Neutrophil (primary cell): ENCODE measurements at regions not wholly inside any gene's neighbourhood (a gene's known extent, or its start where the extent isn't known, plus 50 kb on each side); places are given as distances from the start of the nearest gene placed in this dataset.

ENCODE experiments used
- H3K27ac ChIP-seq: fragments of 200-600 bp; sonication (generic); 2 replicates; pipeline ENCODE4 v1.5.1; 2016; ENCODE audit warnings: mild to moderate bottlenecking, moderate library complexity
- H3K27me3 ChIP-seq: fragments of 200-600 bp; sonication (generic); 2 replicates; pipeline ENCODE4 v1.6.0; 2016; ENCODE audit warnings: mild to moderate bottlenecking
- H3K36me3 ChIP-seq: fragments of 200-600 bp; sonication (generic); 2 replicates; pipeline ENCODE4 v1.5.1; 2017
- H3K4me1 ChIP-seq, 2 experiments: fragments of 200-600 bp in 1 of 2; sonication (generic) in 1 of 2; 1 replicate in 1 of 2; 2 replicates in 1 of 2; pipeline versions ENCODE4 v1.5.1 to v1.6.1; 2013 to 2016; ENCODE audit warnings: low read depth in 1 of 2, low read length in 1 of 2, mild to moderate bottlenecking in 1 of 2, moderate library complexity in 1 of 2; ENCODE audit not compliant: control insufficient read depth in 1 of 2, insufficient read depth in 1 of 2
- H3K4me3 ChIP-seq, 2 experiments: fragments of 200-600 bp in 1 of 2; sonication (generic) in 1 of 2; 1 replicate in 1 of 2; 2 replicates in 1 of 2; pipeline ENCODE4 v1.5.1; 2013 to 2016; ENCODE audit warnings: low read depth in 1 of 2, low read length in 1 of 2, mild to moderate bottlenecking in 1 of 2, moderate library complexity in 1 of 2
- H3K9me3 ChIP-seq: fragments of 200-600 bp; sonication (generic); 2 replicates; pipeline ENCODE4 v1.5.1; 2016
- CTCF ChIP-seq: fragments of 200-600 bp; sonication (generic); IDR thresholded peaks from 2 replicates; pipeline ENCODE4 v1.5.1; 2016; ENCODE audit warnings: antibody characterized with exemption

- H3K4me3 ChIP-seq = no peak overlapping the region
- no peak for TF ChIP-seq CTCF
- H3K9me3 ChIP-seq = no peaks in the 10 kb centered on the region
- no peak overlapping the region for H3K27ac ChIP-seq
- peaks cover 3% of the 10 kb centered on the region for H3K27me3 ChIP-seq
- no peaks in the 10 kb centered on the region for H3K4me1 ChIP-seq
- no peaks in the 10 kb centered on the region for H3K36me3 ChIP-seq
Measured at GRCh38 chr9:88870627-88871026, 120.6 kb upstream of the S1PR3 start.

- no peak for TF ChIP-seq CTCF
- no peaks in the 10 kb centered on the region for H3K9me3 ChIP-seq
- no peaks in the 10 kb centered on the region for H3K4me1 ChIP-seq
- no peak overlapping the region for H3K4me3 ChIP-seq
- peaks cover 3% of the 10 kb centered on the region for H3K27me3 ChIP-seq
- no peak overlapping the region for H3K27ac ChIP-seq
- no peaks in the 10 kb centered on the region for H3K36me3 ChIP-seq
Measured at GRCh38 chr9:88871669-88872068, 119.6 kb upstream of the S1PR3 start.

GRCh38 chr9:88872192-88872946, 118.9 kb upstream of the S1PR3 start:
- Histone ChIP-seq H3K27me3 (peaks cover 2% of the 10 kb centered on the region), H3K4me1 (no peaks in the 10 kb centered on the region), H3K4me3 (no peak overlapping the region), H3K36me3 (no peaks in the 10 kb centered on the region), H3K9me3 (no peaks in the 10 kb centered on the region), H3K27ac (no peak overlapping the region)
- TF ChIP-seq CTCF = no peak

GRCh38 chr9:88873635-88874034, 117.6 kb upstream of the S1PR3 start:
- Histone ChIP-seq H3K9me3 (no peaks in the 10 kb centered on the region), H3K4me1 (no peaks in the 10 kb centered on the region), H3K27me3 (no peaks in the 10 kb centered on the region), H3K27ac (no peak overlapping the region), H3K4me3 (no peak overlapping the region), H3K36me3 (no peaks in the 10 kb centered on the region)
- no peak for TF ChIP-seq CTCF

GRCh38 chr9:88874391-88874790, 116.9 kb upstream of the S1PR3 start:
- Histone ChIP-seq H3K9me3 (no peaks in the 10 kb centered on the region), H3K4me1 (no peaks in the 10 kb centered on the region), H3K27me3 (no peaks in the 10 kb centered on the region), H3K27ac (no peak overlapping the region), H3K36me3 (no peaks in the 10 kb centered on the region), H3K4me3 (no peak overlapping the region)
- no peak for TF ChIP-seq CTCF
